H1 (cell line): ENCODE measurements at regions not wholly inside any gene's neighbourhood (a gene's known extent, or its start where the extent isn't known, plus 50 kb on each side); places are given as distances from the start of the nearest gene placed in this dataset.

ENCODE experiments used
- EZH2 ChIP-seq: fragments of 200-600 bp; sonication (generic); IDR thresholded peaks from 2 replicates; pipeline ENCODE4 v1.7.1; 2012; ENCODE audit warnings: low read depth, mild to moderate bottlenecking, moderate library complexity, low read length, inconsistent platforms; ENCODE audit not compliant: severe bottlenecking
- POLR2A ChIP-seq, 2 experiments: IDR thresholded peaks; 1 replicate in 1 of 2; 2 replicates in 1 of 2; pipeline ENCODE4 v1.6.1; 2011; ENCODE audit warnings: low read depth in 2 of 2, low read length in 2 of 2, mild to moderate bottlenecking in 2 of 2; ENCODE audit errors: control extremely low read depth in 1 of 2
- TBP ChIP-seq: IDR thresholded peaks from 2 replicates; pipeline ENCODE4 v1.6.1; 2011; ENCODE audit warnings: low read depth, low read length, improper control_type of control experiment
- TF ChIP-seq, protein P1 (sequence below), 3 experiments: IDR thresholded peaks; 1 replicate in 2 of 3; 2 replicates in 1 of 3; pipeline versions ENCODE4 v1.5.1 to v1.6.1; 2011; ENCODE audit warnings: low read length in 3 of 3, mild to moderate bottlenecking in 3 of 3, inconsistent platforms in 2 of 3, low read depth in 1 of 3, moderate library complexity in 1 of 3; ENCODE audit not compliant: insufficient read depth in 1 of 3; ENCODE audit errors: control extremely low read depth in 1 of 3
- TF ChIP-seq, protein P2 (sequence below): IDR thresholded peaks from 2 replicates; pipeline ENCODE4 v1.6.1; 2012; ENCODE audit warnings: low read length, inconsistent platforms

DNA sequence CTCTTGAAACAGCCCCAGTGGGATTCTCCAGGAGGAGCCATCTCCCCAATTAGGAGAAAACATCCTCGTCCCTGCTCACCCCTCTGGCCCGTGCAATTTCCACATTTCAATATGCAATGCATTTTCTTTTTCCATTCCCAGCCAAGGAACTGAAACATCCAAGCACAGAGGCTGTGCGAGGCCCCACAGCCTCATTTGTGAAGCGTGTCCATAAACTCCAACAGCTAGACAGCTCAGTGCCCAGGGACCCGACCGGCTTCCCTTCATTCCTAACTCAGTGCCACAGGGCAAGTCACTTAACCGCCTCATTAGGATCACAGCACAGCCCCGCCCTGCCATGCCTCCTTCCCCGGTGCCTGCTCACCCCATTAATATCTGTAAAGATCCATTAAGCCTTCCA lies 204.2 kb upstream of the IGF1R start:
- TF ChIP-seq EZH2 (no peak), POLR2A (IDR thresholded peaks at IDR 0.05; ENCODE audit: control extremely low read depth in 1 of 2, low read depth in 2 of 2, low read length in 2 of 2) (no peak), TBP (no peak)
- TF ChIP-seq, protein P1, sequence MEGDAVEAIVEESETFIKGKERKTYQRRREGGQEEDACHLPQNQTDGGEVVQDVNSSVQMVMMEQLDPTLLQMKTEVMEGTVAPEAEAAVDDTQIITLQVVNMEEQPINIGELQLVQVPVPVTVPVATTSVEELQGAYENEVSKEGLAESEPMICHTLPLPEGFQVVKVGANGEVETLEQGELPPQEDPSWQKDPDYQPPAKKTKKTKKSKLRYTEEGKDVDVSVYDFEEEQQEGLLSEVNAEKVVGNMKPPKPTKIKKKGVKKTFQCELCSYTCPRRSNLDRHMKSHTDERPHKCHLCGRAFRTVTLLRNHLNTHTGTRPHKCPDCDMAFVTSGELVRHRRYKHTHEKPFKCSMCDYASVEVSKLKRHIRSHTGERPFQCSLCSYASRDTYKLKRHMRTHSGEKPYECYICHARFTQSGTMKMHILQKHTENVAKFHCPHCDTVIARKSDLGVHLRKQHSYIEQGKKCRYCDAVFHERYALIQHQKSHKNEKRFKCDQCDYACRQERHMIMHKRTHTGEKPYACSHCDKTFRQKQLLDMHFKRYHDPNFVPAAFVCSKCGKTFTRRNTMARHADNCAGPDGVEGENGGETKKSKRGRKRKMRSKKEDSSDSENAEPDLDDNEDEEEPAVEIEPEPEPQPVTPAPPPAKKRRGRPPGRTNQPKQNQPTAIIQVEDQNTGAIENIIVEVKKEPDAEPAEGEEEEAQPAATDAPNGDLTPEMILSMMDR (IDR thresholded peaks at IDR 0.05; ENCODE audit: control extremely low read depth in 1 of 3, insufficient read depth in 1 of 3, low read depth in 1 of 3, low read length in 3 of 3), result no peak
- TF ChIP-seq, protein P2, sequence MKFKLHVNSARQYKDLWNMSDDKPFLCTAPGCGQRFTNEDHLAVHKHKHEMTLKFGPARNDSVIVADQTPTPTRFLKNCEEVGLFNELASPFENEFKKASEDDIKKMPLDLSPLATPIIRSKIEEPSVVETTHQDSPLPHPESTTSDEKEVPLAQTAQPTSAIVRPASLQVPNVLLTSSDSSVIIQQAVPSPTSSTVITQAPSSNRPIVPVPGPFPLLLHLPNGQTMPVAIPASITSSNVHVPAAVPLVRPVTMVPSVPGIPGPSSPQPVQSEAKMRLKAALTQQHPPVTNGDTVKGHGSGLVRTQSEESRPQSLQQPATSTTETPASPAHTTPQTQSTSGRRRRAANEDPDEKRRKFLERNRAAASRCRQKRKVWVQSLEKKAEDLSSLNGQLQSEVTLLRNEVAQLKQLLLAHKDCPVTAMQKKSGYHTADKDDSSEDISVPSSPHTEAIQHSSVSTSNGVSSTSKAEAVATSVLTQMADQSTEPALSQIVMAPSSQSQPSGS, result no peak
